Neural progenitor cell (in vitro differentiated cells): ENCODE measurements at regions not wholly inside any gene's neighbourhood (a gene's known extent, or its start where the extent isn't known, plus 50 kb on each side); places are given as distances from the start of the nearest gene placed in this dataset.

Experiments
- DNase-seq: peaks from one replicate; pipeline ENCODE4 v3.0.0-alpha.2; 2016; ENCODE audit warnings: low spot score
- H2AFZ ChIP-seq: fragments of 200-600 bp; sonication (generic); replicated peaks from 2 replicates; pipeline ENCODE4 v1.6.1; 2016; ENCODE audit warnings: antibody characterized with exemption
- H3F3A ChIP-seq: fragments of 200-600 bp; sonication (generic); 2 replicates; pipeline ENCODE4 v1.6.1; 2016; ENCODE audit warnings: antibody characterized with exemption, low read depth
- H3K27ac ChIP-seq: fragments of 200-600 bp; sonication (generic); 2 replicates; pipeline ENCODE4 v1.5.1; 2016; ENCODE audit warnings: mild to moderate bottlenecking
- H3K27me3 ChIP-seq: fragments of 200-600 bp; sonication (generic); 2 replicates; pipeline ENCODE4 v1.6.1; 2016; ENCODE audit warnings: mild to moderate bottlenecking, moderate library complexity
- H3K36me3 ChIP-seq: fragments of 200-600 bp; sonication (generic); 2 replicates; pipeline ENCODE4 v1.5.1; 2016
- H3K4me1 ChIP-seq: fragments of 200-600 bp; sonication (generic); 2 replicates; pipeline ENCODE4 v1.6.1; 2016; ENCODE audit warnings: mixed run types
- H3K4me2 ChIP-seq: fragments of 200-600 bp; sonication (generic); 2 replicates; pipeline ENCODE4 v1.6.1; 2016
- H3K4me3 ChIP-seq: fragments of 200-600 bp; sonication (generic); 2 replicates; pipeline ENCODE4 v1.5.1; 2016
- H3K79me2 ChIP-seq: fragments of 200-600 bp; sonication (generic); 2 replicates; pipeline ENCODE4 v1.6.1; 2016; ENCODE audit warnings: low read depth
- H3K9ac ChIP-seq: fragments of 200-600 bp; sonication (generic); 2 replicates; pipeline ENCODE4 v1.6.1; 2016
- H3K9me3 ChIP-seq: fragments of 200-600 bp; sonication (generic); 2 replicates; pipeline ENCODE4 v1.5.1; 2016; ENCODE audit warnings: low read depth
- H4K20me1 ChIP-seq: fragments of 200-600 bp; sonication (generic); 2 replicates; pipeline ENCODE4 v1.6.1; 2016; ENCODE audit warnings: low read depth
- H3K27ac Mint-ChIP-seq: 3 replicates; pipeline ENCODE4 v1.8.0; 2021; ENCODE audit warnings: mixed read lengths
- H3K27me3 Mint-ChIP-seq: 2 replicates; pipeline ENCODE4 v1.8.0; 2022; ENCODE audit warnings: low read depth, mild to moderate bottlenecking, inconsistent platforms, moderate library complexity, mixed read lengths; ENCODE audit not compliant: insufficient read depth
- H3K36me3 Mint-ChIP-seq: 3 replicates; pipeline ENCODE4 v1.8.0; 2021; ENCODE audit warnings: mixed read lengths
- H3K4me1 Mint-ChIP-seq: 3 replicates; pipeline ENCODE4 v1.8.0; 2021; ENCODE audit warnings: mixed read lengths
- H3K4me3 Mint-ChIP-seq: 3 replicates; pipeline ENCODE4 v1.8.0; 2021; ENCODE audit warnings: mild to moderate bottlenecking, moderate library complexity, mixed read lengths
- H3K9me3 Mint-ChIP-seq: 3 replicates; pipeline ENCODE4 v1.8.0; 2020; ENCODE audit warnings: mixed read lengths
- EZH2 ChIP-seq: fragments of 200-600 bp; sonication (generic); IDR thresholded peaks from 2 replicates; pipeline ENCODE4 v1.6.1; 2017; ENCODE audit warnings: antibody characterized with exemption, mild to moderate bottlenecking, moderate library complexity
- EZH2phosphoT487 ChIP-seq: fragments of 200-600 bp; sonication (generic); IDR thresholded peaks from 2 replicates; pipeline ENCODE4 v1.6.1; 2017; ENCODE audit warnings: antibody characterized with exemption
- TF ChIP-seq, protein P1 (sequence below): fragments of 200-600 bp; sonication (generic); IDR thresholded peaks from 2 replicates; pipeline ENCODE4 v1.5.1; 2017; ENCODE audit warnings: antibody characterized with exemption, mild to moderate bottlenecking

DNA sequence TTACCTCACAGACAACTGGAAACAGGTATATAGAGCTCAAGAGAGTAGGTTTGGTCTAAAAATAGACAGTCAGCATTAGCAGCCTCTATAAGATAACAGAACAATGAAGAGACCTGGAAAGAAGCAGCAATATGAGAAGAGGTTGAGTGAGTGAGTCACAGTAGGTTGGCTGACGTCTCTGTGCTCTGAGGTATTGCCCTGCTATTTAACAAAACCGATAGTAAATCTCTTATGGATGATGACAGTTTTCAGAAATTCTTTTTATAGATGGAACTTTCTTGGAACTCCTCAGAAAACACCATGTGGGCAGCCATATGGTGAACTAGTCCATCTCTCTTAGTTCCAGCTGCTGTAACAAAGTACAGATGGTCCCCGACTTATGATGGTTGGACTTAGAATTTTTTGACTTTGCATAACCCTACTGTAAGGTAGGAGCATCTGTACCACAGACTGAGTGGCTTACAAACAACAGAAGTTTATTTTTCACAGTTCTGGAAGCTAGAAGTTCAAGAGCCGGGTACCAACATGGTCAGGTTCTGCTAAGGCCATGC, 123.5 kb downstream of the MBD2 start:
- no peaks in the 10 kb centered on the region for H3K36me3 ChIP-seq
- H3F3A ChIP-seq, result no peaks in the 10 kb centered on the region
- H3K9ac ChIP-seq, result no peak overlapping the region
- no peak for DNase-seq
- H3K4me1 Mint-ChIP-seq, result no peaks in the 10 kb centered on the region
- H3K4me2 ChIP-seq, result no peak overlapping the region
- no peaks in the 10 kb centered on the region for H3K36me3 Mint-ChIP-seq
- H3K27me3 Mint-ChIP-seq, result peaks cover 4% of the 10 kb centered on the region
- H3K27ac Mint-ChIP-seq, result no peak overlapping the region
- H3K9me3 Mint-ChIP-seq, result no peaks in the 10 kb centered on the region
- H3K4me1 ChIP-seq, result no peaks in the 10 kb centered on the region
- no peak overlapping the region for H2AFZ ChIP-seq
- H3K79me2 ChIP-seq, result no peaks in the 10 kb centered on the region
- no peak overlapping the region for H3K27ac ChIP-seq
- no peaks in the 10 kb centered on the region for H3K27me3 ChIP-seq
- H3K9me3 ChIP-seq, result no peaks in the 10 kb centered on the region
- TF ChIP-seq EZH2phosphoT487 (no peak), EZH2 (no peak)
- TF ChIP-seq, protein P1, sequence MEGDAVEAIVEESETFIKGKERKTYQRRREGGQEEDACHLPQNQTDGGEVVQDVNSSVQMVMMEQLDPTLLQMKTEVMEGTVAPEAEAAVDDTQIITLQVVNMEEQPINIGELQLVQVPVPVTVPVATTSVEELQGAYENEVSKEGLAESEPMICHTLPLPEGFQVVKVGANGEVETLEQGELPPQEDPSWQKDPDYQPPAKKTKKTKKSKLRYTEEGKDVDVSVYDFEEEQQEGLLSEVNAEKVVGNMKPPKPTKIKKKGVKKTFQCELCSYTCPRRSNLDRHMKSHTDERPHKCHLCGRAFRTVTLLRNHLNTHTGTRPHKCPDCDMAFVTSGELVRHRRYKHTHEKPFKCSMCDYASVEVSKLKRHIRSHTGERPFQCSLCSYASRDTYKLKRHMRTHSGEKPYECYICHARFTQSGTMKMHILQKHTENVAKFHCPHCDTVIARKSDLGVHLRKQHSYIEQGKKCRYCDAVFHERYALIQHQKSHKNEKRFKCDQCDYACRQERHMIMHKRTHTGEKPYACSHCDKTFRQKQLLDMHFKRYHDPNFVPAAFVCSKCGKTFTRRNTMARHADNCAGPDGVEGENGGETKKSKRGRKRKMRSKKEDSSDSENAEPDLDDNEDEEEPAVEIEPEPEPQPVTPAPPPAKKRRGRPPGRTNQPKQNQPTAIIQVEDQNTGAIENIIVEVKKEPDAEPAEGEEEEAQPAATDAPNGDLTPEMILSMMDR, result no peak
- no peak overlapping the region for H3K4me3 Mint-ChIP-seq
- no peaks in the 10 kb centered on the region for H4K20me1 ChIP-seq
- no peak overlapping the region for H3K4me3 ChIP-seq

DNA sequence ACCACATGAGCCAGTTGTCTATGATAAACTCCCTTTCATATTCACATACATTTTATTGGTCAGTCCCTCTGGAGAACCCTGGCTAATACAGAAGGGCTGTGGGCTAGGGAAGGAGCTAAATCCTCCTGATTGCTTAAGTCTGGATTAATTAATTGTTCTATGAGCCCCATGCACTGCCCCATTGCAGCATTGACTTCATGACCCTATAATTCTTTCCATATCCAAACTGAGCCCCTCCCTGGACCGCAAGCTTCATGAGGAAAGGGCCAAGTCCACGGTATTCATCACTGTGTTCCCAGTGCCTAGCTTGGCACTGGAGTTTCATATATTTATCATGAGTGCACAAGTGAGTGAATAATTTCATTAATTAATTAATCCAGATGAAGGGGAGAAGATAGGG, 124.0 kb downstream of the MBD2 start:
- Histone ChIP-seq H3K9me3 (no peaks in the 10 kb centered on the region), H3K4me2 (no peak overlapping the region), H3F3A (no peaks in the 10 kb centered on the region), H2AFZ (no peak overlapping the region), H3K79me2 (no peaks in the 10 kb centered on the region), H3K9ac (no peak overlapping the region), H3K36me3 (no peaks in the 10 kb centered on the region), H3K27ac (no peak overlapping the region), H3K27me3 (no peaks in the 10 kb centered on the region), H3K4me1 (no peaks in the 10 kb centered on the region), H3K4me3 (no peak overlapping the region), H4K20me1 (no peaks in the 10 kb centered on the region)
- TF ChIP-seq EZH2, result no peak
- TF ChIP-seq, protein P1, result no peak
- no peak for TF ChIP-seq EZH2phosphoT487
- Mint-ChIP-seq H3K36me3 (no peaks in the 10 kb centered on the region), H3K4me1 (no peaks in the 10 kb centered on the region), H3K27ac (no peak overlapping the region), H3K4me3 (no peak overlapping the region), H3K27me3 (peaks cover 6% of the 10 kb centered on the region), H3K9me3 (peaks cover 2% of the 10 kb centered on the region)
- no peak for DNase-seq

DNA sequence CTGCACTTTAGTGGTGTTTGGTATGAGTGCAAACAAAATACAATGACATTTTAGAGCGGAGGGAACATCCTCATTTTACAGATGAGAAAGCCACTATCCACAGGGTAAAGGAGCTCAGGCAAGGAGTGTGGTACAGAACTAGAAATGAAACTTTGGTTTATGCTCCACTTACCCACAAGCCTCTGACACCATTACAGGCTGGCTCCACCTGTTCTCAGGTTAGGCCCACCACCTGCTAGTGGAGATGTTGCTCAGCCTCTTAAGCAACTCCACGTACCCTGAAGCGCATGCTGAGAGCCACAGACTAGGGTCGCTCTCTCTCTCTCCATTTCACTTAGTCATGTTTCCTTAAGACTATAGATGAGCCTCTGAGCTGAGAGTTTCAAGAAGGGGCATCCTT, 130.0 kb downstream of the MBD2 start:
- Histone ChIP-seq H3K9me3 (no peaks in the 10 kb centered on the region), H4K20me1 (no peaks in the 10 kb centered on the region), H3K79me2 (no peaks in the 10 kb centered on the region), H3K27ac (no peak overlapping the region), H3K4me1 (peaks cover 9% of the 10 kb centered on the region), H3K4me3 (no peak overlapping the region), H3K4me2 (no peak overlapping the region), H3K27me3 (no peaks in the 10 kb centered on the region), H3K36me3 (no peaks in the 10 kb centered on the region), H3F3A (no peaks in the 10 kb centered on the region), H2AFZ (no peak overlapping the region), H3K9ac (no peak overlapping the region)
- TF ChIP-seq EZH2phosphoT487 (no peak), EZH2 (no peak)
- TF ChIP-seq, protein P1, result no peak
- Mint-ChIP-seq H3K27me3 (peaks cover 6% of the 10 kb centered on the region), H3K27ac (no peak overlapping the region), H3K4me3 (no peak overlapping the region), H3K9me3 (peaks cover 4% of the 10 kb centered on the region), H3K36me3 (no peaks in the 10 kb centered on the region), H3K4me1 (no peaks in the 10 kb centered on the region)
- DNase-seq, result no peak
